Mammary epithelial cell (primary cell): ENCODE measurements at regions not wholly inside any gene's neighbourhood (a gene's known extent, or its start where the extent isn't known, plus 50 kb on each side); places are given as distances from the start of the nearest gene placed in this dataset.

Experiments used
- CTCF ChIP-seq, 2 donors: IDR thresholded peaks in 1 of 2; conservative IDR thresholded peaks in 1 of 2; 2 replicates each; pipeline ENCODE4 v1.5.1; 2011 to 2012; ENCODE audit warnings: inconsistent platforms in 2 of 2, low read length in 2 of 2, mild to moderate bottlenecking in 2 of 2, control low read depth in 1 of 2, low read depth in 1 of 2; ENCODE audit not compliant: insufficient read depth in 1 of 2; ENCODE audit errors: extremely low read depth in 1 of 2
- EZH2 ChIP-seq: IDR thresholded peaks from 2 replicates; pipeline ENCODE4 v1.6.1; 2012; ENCODE audit warnings: low read length, inconsistent platforms, borderline replicate concordance

DNA sequence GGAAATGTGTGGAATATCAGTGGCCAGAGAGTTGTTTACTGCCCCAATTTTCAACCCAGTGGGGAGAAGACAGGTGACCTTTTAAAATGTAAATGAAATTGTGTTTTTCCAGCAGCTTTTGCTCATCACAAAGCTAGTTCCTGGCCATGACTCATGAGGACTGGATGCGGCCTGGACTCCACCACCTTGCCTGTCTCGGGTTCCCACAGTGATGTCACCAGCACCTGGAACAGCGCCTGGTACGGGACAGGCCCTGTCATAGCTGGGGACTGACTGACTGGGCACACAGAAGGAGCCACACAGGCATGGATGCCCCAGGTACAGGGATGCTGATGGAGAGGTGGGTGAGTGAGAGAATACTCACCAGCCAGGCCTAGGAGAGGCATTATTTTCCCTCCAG lies 277.1 kb downstream of the AJAP1 start:
- TF ChIP-seq CTCF (conservative IDR thresholded peaks at IDR 0.05 in 1 of 2, IDR thresholded peaks at IDR 0.05 in 1 of 2; ENCODE audit: extremely low read depth in 1 of 2, insufficient read depth in 1 of 2, low read depth in 1 of 2, low read length in 2 of 2) (no peak), EZH2 (no peak)
